ENCODE measurements at regions not wholly inside any gene's neighbourhood (a gene's known extent, or its start where the extent isn't known, plus 50 kb on each side); places are given as distances from the start of the nearest gene placed in this dataset.
A peak's percentile ranks its signal among the peaks of the same experiment; 100 is the strongest.

GRCh38 chr2:240208631-240209211 lies 68.3 kb upstream of the OTOS start:
- no peak for DNase-seq (ENCODE audit: low read depth)

- no peak for DNase-seq (ENCODE audit: low read depth)
Measured at GRCh38 chr2:240209493-240209892, 69.0 kb upstream of the OTOS start.

- no peak for DNase-seq (ENCODE audit: low read depth)
Measured at GRCh38 chr2:240210198-240210965, 69.9 kb upstream of the OTOS start.

- DNase-seq (ENCODE audit: low read depth) = no peak
Measured at GRCh38 chr2:240211096-240211495, 70.6 kb upstream of the OTOS start.

GRCh38 chr2:240211598-240212424 lies 71.4 kb upstream of the OTOS start:
- no peak for DNase-seq (ENCODE audit: low read depth)

GRCh38 chr2:240212425-240213225 lies 72.2 kb upstream of the OTOS start:
- DNase-seq (ENCODE audit: low read depth) = no peak

GRCh38 chr2:240213226-240213475 lies 72.7 kb upstream of the OTOS start:
- no peak for DNase-seq (ENCODE audit: low read depth)

- DNase-seq (ENCODE audit: low read depth) = no peak
Measured at GRCh38 chr2:240213476-240214421, 73.3 kb upstream of the OTOS start.

GRCh38 chr2:240214790-240215675 lies 74.6 kb upstream of the OTOS start:
- DNase-seq (ENCODE audit: low read depth) = no peak

- DNase-seq (ENCODE audit: low read depth) = no peak
Measured at GRCh38 chr2:240215676-240216051, 75.2 kb upstream of the OTOS start.

- DNase-seq (ENCODE audit: low read depth) = no peak
Measured at GRCh38 chr2:240216167-240216566, 75.7 kb upstream of the OTOS start.

GRCh38 chr2:240217431-240218301 lies 77.2 kb upstream of the OTOS start:
- DNase-seq (ENCODE audit: low read depth) = no peak

- no peak for DNase-seq (ENCODE audit: low read depth)
Measured at GRCh38 chr2:240219208-240219890, 78.9 kb upstream of the OTOS start.

- no peak for DNase-seq (ENCODE audit: low read depth)
Measured at GRCh38 chr2:240220371-240220770, 79.9 kb upstream of the OTOS start.

GRCh38 chr2:240223631-240224030 lies 83.2 kb upstream of the OTOS start:
- no peak for DNase-seq (ENCODE audit: low read depth)

- DNase-seq (ENCODE audit: low read depth) = peak; percentile 24
Measured at GRCh38 chr2:240224676-240225075, 84.2 kb upstream of the OTOS start.

GRCh38 chr2:240225131-240225530 lies 84.7 kb upstream of the OTOS start:
- no peak for DNase-seq (ENCODE audit: low read depth)

- DNase-seq (ENCODE audit: low read depth) = no peak
Measured at GRCh38 chr2:240225660-240226475, 85.4 kb upstream of the OTOS start.
